IMR-90 (cell line): ENCODE measurements at regions not wholly inside any gene's neighbourhood (a gene's known extent, or its start where the extent isn't known, plus 50 kb on each side); places are given as distances from the start of the nearest gene placed in this dataset.
A peak's percentile ranks its signal among the peaks of the same experiment; 100 is the strongest.

ENCODE experiments used
- ATAC-seq: fragments of 200-7000 bp; cut with Tn5 transposase; 2 replicates; pipeline ENCODE4 v1.9.1; 2020; ENCODE audit warnings: low read depth, mild to moderate bottlenecking, moderate library complexity
- BruUV-seq: library from RNA; stranded (reverse); fragments of 400-500 nt; replicated peaks from 2 replicates; lab custom pipeline; 2021; lab: Mats Ljungman, UMichigan
- CTCF ChIA-PET: fragments of 300-600 bp; formaldehyde crosslinking; extraction: SDS; loops from one replicate; lab custom pipeline; 2021; ENCODE audit warnings: antibody characterized with exemption; lab: Yijun Ruan, JAX
- POLR2A ChIA-PET: fragments of 300-600 bp; sonication (Branson Sonifier 250); formaldehyde crosslinking; loops from one replicate; lab custom pipeline; 2022; ENCODE audit warnings: antibody characterized with exemption; ENCODE audit not compliant: unreplicated experiment; lab: Charles Lee
- DNase-seq: peaks from one replicate; pipeline ENCODE4 v3.0.0; 2013
- H2AFZ ChIP-seq: replicated peaks from 2 replicates; pipeline ENCODE3; 2013; ENCODE audit warnings: low read length, mild to moderate bottlenecking; ENCODE audit not compliant: poor library complexity
- H2AK5ac ChIP-seq: 2 replicates; pipeline ENCODE4 v1.6.1; 2013; ENCODE audit warnings: low read depth, low read length, inconsistent platforms
- H2AK9ac ChIP-seq: replicated peaks from 2 replicates; pipeline ENCODE3; 2013; ENCODE audit warnings: mild to moderate bottlenecking, low read depth, low read length, moderate library complexity; ENCODE audit not compliant: poor library complexity
- H2BK120ac ChIP-seq: 2 replicates; pipeline ENCODE4 v1.6.1; 2013; ENCODE audit warnings: low read depth, low read length, inconsistent platforms
- H2BK15ac ChIP-seq: 3 replicates; pipeline ENCODE4 v1.6.1; 2013; ENCODE audit warnings: low read depth, low read length, inconsistent platforms
- H2BK20ac ChIP-seq: 2 replicates; pipeline ENCODE4 v1.6.1; 2013; ENCODE audit warnings: low read depth, mild to moderate bottlenecking, inconsistent platforms, low read length, moderate library complexity
- H2BK5ac ChIP-seq: 2 replicates; pipeline ENCODE4 v1.6.1; 2013; ENCODE audit warnings: mild to moderate bottlenecking, low read depth, low read length, inconsistent platforms; ENCODE audit not compliant: poor library complexity, severe bottlenecking
- H3K14ac ChIP-seq: replicated peaks from 2 replicates; pipeline ENCODE4 v1.6.1; 2013; ENCODE audit warnings: low read depth, low read length, inconsistent platforms
- H3K18ac ChIP-seq: 2 replicates; pipeline ENCODE4 v1.6.1; 2013; ENCODE audit warnings: low read depth, low read length, control low read depth
- H3K23ac ChIP-seq: 2 replicates; pipeline ENCODE4 v1.6.1; 2013; ENCODE audit warnings: low read depth, low read length, inconsistent platforms
- H3K27ac ChIP-seq: 2 replicates; pipeline ENCODE4 v1.5.1; 2013; ENCODE audit warnings: mild to moderate bottlenecking, control low read depth, low read length; ENCODE audit not compliant: insufficient read depth
- H3K27me3 ChIP-seq: 2 replicates; pipeline ENCODE4 v1.6.1; 2013; ENCODE audit warnings: low read length; ENCODE audit not compliant: control insufficient read depth, insufficient read depth
- H3K36me3 ChIP-seq: 2 replicates; pipeline ENCODE4 v1.6.1; 2013; ENCODE audit warnings: low read length, mixed read lengths; ENCODE audit not compliant: control insufficient read depth, insufficient read depth
- H3K4ac ChIP-seq: 2 replicates; pipeline ENCODE4 v1.6.1; 2013; ENCODE audit warnings: low read depth, low read length, inconsistent platforms
- H3K4me1 ChIP-seq: 2 replicates; pipeline ENCODE4 v1.6.1; 2013; ENCODE audit warnings: low read length, mixed read lengths; ENCODE audit not compliant: control insufficient read depth, insufficient read depth
- H3K4me2 ChIP-seq: 2 replicates; pipeline ENCODE4 v1.6.1; 2013; ENCODE audit warnings: low read depth, mild to moderate bottlenecking, control low read depth, low read length, moderate library complexity
- H3K4me3 ChIP-seq: 2 replicates; pipeline ENCODE4 v1.5.1; 2013; ENCODE audit warnings: low read depth, mild to moderate bottlenecking, control low read depth, low read length, moderate library complexity; ENCODE audit not compliant: insufficient read depth
- H3K56ac ChIP-seq: 2 replicates; pipeline ENCODE4 v1.6.1; 2013; ENCODE audit warnings: low read length, inconsistent platforms; ENCODE audit not compliant: insufficient read depth; ENCODE audit errors: extremely low read depth
- H3K79me1 ChIP-seq, 2 experiments: 2 replicates each; pipeline ENCODE4 v1.6.1; 2013; ENCODE audit warnings: low read length in 2 of 2, inconsistent platforms in 1 of 2, low read depth in 1 of 2
- H3K9ac ChIP-seq: 2 replicates; pipeline ENCODE4 v1.6.1; 2013; ENCODE audit warnings: low read depth, low read length, control low read depth
- H3K9me1 ChIP-seq: 2 replicates; pipeline ENCODE4 v1.6.1; 2013; ENCODE audit warnings: low read length, inconsistent platforms; ENCODE audit not compliant: insufficient read depth
- H3K9me3 ChIP-seq: 2 replicates; pipeline ENCODE4 v1.6.1; 2013; ENCODE audit warnings: low read length; ENCODE audit not compliant: control insufficient read depth, insufficient read depth
- H4K20me1 ChIP-seq: 2 replicates; pipeline ENCODE4 v1.6.1; 2013; ENCODE audit warnings: low read length, inconsistent platforms; ENCODE audit not compliant: insufficient read depth
- H4K5ac ChIP-seq: 2 replicates; pipeline ENCODE4 v1.6.1; 2013; ENCODE audit warnings: mild to moderate bottlenecking, low read depth, low read length, control low read depth
- H4K8ac ChIP-seq, 2 experiments: 2 replicates each; pipeline ENCODE4 v1.6.1; 2013; ENCODE audit warnings: low read depth in 2 of 2, low read length in 2 of 2, control low read depth in 1 of 2, inconsistent platforms in 1 of 2
- H4K91ac ChIP-seq: 2 replicates; pipeline ENCODE4 v1.6.1; 2013; ENCODE audit warnings: low read depth, low read length, inconsistent platforms; ENCODE audit not compliant: insufficient read depth
- FOS ChIP-seq: fragments of 150-350 bp; IDR thresholded peaks from 2 replicates; pipeline ENCODE4 v1.6.1; 2016; ENCODE audit warnings: low read depth, low read length
- MAFK ChIP-seq: IDR thresholded peaks from 2 replicates; pipeline ENCODE4 v1.6.1; 2012; ENCODE audit warnings: low read depth, low read length, improper control_type of control experiment
- MAZ ChIP-seq: IDR thresholded peaks from 2 replicates; pipeline ENCODE4 v1.6.1; 2012; ENCODE audit warnings: low read depth, mild to moderate bottlenecking, low read length, improper control_type of control experiment, moderate library complexity, borderline replicate concordance
- MXI1 ChIP-seq: IDR thresholded peaks from 2 replicates; pipeline ENCODE4 v1.6.1; 2012; ENCODE audit warnings: low read depth, mild to moderate bottlenecking, low read length, moderate library complexity, borderline replicate concordance
- RCOR1 ChIP-seq: IDR thresholded peaks from 2 replicates; pipeline ENCODE4 v1.6.1; 2012; ENCODE audit warnings: mild to moderate bottlenecking, low read length, improper control_type of control experiment; ENCODE audit not compliant: insufficient replicate concordance
- SMC3 ChIP-seq: fragments of 150-350 bp; IDR thresholded peaks from 2 replicates; pipeline ENCODE4 v1.6.1; 2016; ENCODE audit warnings: low read depth, mild to moderate bottlenecking, antibody characterized with exemption, low read length, moderate library complexity
- USF2 ChIP-seq: fragments of 150-350 bp; IDR thresholded peaks from 2 replicates; pipeline ENCODE4 v1.6.1; 2017; ENCODE audit warnings: mild to moderate bottlenecking, antibody characterized with exemption, low read length, low read depth
- WGBS, 2 experiments: methylation state at CpG; one replicate each; pipeline versions ENCODE4 v1.1.5 to v1.1.7; 2013; ENCODE audit warnings: missing lambda C conversion rate in 2 of 2; ENCODE audit not compliant: insufficient read length in 1 of 2; ENCODE audit errors: extremely low coverage in 2 of 2; 5-methylcytosine and 5-hydroxymethylcytosine counted together
- dilution Hi-C: fragments of 300-500 bp; cut with HindIII; formaldehyde crosslinking; loops from one replicate; pipeline ENCODE4 v1.14.3; 2018; ENCODE audit warnings: low sequenced_read_pairs; ENCODE audit not compliant: unreplicated experiment
- in situ Hi-C: fragments of 300-500 bp; cut with MboI; formaldehyde crosslinking; loops from 3 replicates; pipeline ENCODE4 v1.14.3; 2019; ENCODE audit warnings: low sequenced_read_pairs, inconsistent platforms, mixed read lengths
- intact Hi-C: fragments of 100-400 bp; cut with micrococcal nuclease; formaldehyde crosslinking; loops from 2 replicates; pipeline ENCODE4 v1.10.0; 2022

GRCh38 chr12:86670986-86671385, 414.8 kb upstream of the MGAT4C start:
- Histone ChIP-seq H2AK9ac (no peak overlapping the region), H2BK20ac (no peak overlapping the region), H3K18ac (no peak overlapping the region), H3K9ac (no peak overlapping the region), H3K56ac (no peak overlapping the region), H3K14ac (no peak overlapping the region), H3K27me3 (no peaks in the 10 kb centered on the region), H3K4me2 (no peak overlapping the region), H2AFZ (no peak overlapping the region), H3K36me3 (no peaks in the 10 kb centered on the region), H2AK5ac (no peak overlapping the region), H3K4me3 (no peak overlapping the region), H4K5ac (no peak overlapping the region), H3K9me3 (no peaks in the 10 kb centered on the region), H4K20me1 (no peaks in the 10 kb centered on the region), H2BK120ac (no peak overlapping the region), H2BK5ac (no peak overlapping the region), H4K91ac (no peak overlapping the region), H3K23ac (no peak overlapping the region), H2BK15ac (no peak overlapping the region), H3K4me1 (no peaks in the 10 kb centered on the region), H3K27ac (no peak overlapping the region), H3K9me1 (no peaks in the 10 kb centered on the region), H3K79me1 (no peaks in the 10 kb centered on the region), H4K8ac (no peak overlapping the region), H3K4ac (no peak overlapping the region)
- DNase-seq (peak; percentile 25), ATAC-seq (peak; percentile 14; the same call in 1 of the 2 replicates)
- no peak for TF ChIP-seq USF2
- TF ChIP-seq MXI1, result no peak
- no peak for TF ChIP-seq FOS
- no peak for TF ChIP-seq MAZ
- no peak for TF ChIP-seq RCOR1
- TF ChIP-seq SMC3, result no peak
- TF ChIP-seq MAFK, result no peak
- no TSS peak for BruUV-seq
- CTCF ChIA-PET, result interaction anchor here (0.6 kb wide), 1 partner anchor 41 kb away, joined by 3 read pairs; no protein-coding TSS in a partner anchor
- dilution Hi-C loops, result no loop called here
- intact Hi-C loops, result no loop called here
- in situ Hi-C loops, result no loop called here
- WGBS, 2 experiments, result no CpG with 5 or more reads among the region's 4 CpGs
- POLR2A ChIA-PET, result no interaction called here
